ENCODE measurements at regions not wholly inside any gene's neighbourhood (a gene's known extent, or its start where the extent isn't known, plus 50 kb on each side); places are given as distances from the start of the nearest gene placed in this dataset.
"Not testable (repeated sequence)": the region's sequence is repeated elsewhere in the genome, so short reads cannot be mapped to it uniquely, and the experiment has no call there.

DNA sequence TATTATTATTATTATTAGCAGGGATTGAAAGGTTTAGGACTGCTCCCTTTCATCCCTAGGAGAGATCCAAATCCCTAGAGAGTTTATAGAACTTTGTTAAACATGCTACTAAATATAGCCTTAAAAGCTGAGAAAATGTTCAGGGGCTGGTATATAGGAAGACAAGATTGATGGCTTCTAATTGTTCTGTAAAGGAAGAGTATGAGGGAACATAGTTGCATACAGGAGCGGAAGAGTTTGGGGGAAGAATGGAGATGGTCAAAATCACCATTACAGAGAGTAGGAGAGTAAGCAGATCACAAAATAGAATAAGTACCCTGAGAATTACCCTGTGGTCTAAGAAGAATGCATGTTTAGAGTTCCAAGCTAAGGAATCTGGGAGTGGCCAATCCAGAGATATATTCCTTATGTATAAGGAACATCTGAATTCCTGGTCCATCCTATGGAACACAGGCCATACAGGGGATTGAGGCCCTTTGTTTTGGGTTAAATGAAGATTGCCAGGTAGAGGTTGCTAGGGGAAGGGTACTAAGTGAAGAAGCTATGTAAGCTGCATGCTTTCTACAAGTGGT, 158.0 kb upstream of the APC start:
- no peak for DNase-seq (ENCODE audit: low spot score)
- no peak for TF ChIP-seq CTCF (IDR thresholded peaks at IDR 0.05; ENCODE audit: extremely low read depth, missing control alignments)

DNA sequence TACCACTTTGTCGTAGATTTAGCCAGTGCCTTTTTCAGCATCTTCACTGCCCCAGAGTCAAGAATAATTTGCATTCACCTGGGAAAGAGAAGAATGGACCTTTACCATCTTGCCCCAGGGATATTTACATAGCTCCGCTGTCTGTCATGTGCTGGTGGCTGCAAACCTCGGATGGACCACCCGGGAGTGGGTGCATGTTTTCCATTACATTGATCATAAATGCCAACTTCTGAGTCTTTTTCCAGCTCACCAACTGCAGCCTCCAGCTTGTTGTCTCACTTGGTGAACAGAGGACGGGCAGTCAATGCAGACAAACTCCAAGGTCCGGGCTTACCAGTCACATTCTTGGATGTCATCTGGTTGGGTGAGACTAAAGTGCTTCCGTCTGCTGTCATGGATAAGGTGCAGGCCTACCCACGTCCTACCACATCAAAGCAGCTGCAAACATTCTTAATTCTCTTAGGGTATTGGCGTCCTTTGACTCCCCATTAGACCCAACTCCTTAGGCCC, 155.8 kb upstream of the APC start:
- no peak for TF ChIP-seq CTCF (IDR thresholded peaks at IDR 0.05; ENCODE audit: extremely low read depth, missing control alignments)
- DNase-seq (ENCODE audit: low spot score) = no peak

- TF ChIP-seq CTCF (IDR thresholded peaks at IDR 0.05; ENCODE audit: extremely low read depth, missing control alignments) = no peak
- no peak for DNase-seq (ENCODE audit: low spot score)
Observed at GRCh38 chr5:112583166-112583565, 154.5 kb upstream of the APC start.

- no peak for TF ChIP-seq CTCF (IDR thresholded peaks at IDR 0.05; ENCODE audit: extremely low read depth, missing control alignments)
Observed at GRCh38 chr5:112584781-112585180, 152.9 kb upstream of the APC start.

DNA sequence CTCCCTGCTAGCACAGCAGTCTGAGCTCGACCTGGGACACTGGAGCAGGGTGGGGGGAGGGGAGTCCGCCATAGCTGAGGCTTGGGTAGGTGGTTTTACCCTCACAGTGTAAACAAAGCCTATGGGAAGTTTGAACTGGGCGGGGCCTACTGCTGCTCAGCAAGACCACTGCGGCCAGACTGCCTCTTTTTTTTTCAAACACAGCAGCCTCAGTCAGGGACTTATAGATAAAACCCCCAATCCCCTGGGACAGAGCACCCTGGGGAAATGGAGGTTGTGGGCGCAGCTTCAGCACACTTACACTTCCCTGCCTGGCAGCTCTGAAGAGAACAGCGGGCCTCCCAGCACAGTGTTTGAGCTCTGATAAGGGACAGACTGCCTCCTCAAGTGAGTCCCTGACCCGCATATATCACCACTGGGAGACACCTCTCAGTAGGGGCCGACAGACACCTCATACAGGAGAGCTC, 151.1 kb upstream of the APC start:
- no peak for TF ChIP-seq CTCF (IDR thresholded peaks at IDR 0.05; ENCODE audit: extremely low read depth, missing control alignments)
- DNase-seq (ENCODE audit: low spot score) = no peak

More at GRCh38 chr5:112584781-112585180, 152.9 kb upstream of the APC start:
- no peak for DNase-seq (ENCODE audit: low spot score)

DNA sequence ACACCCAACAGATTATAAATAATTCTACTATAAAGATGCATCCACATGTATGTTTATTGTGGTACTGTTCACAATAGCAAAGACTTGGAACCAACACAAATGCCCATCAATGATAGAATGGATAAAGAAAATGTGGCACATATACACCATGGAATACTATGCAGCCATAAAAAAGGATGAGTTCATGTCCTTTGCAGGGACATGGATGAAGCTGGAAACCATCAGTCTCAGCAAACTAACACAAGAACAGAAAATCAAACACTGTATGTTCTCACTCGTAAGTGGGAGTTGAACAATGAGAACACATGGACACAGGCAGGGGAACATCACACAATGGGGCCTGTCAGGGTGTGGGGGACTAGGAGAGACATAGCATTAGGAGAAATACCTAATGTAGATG, 146.8 kb upstream of the APC start:
- DNase-seq (ENCODE audit: low spot score) = not testable (repeated sequence)

- TF ChIP-seq CTCF (IDR thresholded peaks at IDR 0.05; ENCODE audit: extremely low read depth, missing control alignments) = no peak
- no peak for DNase-seq (ENCODE audit: low spot score)
Observed at GRCh38 chr5:112594095-112594850, 143.4 kb upstream of the APC start.

All from GM20000 (cell line).